Ramos (cell line): ENCODE measurements at regions not wholly inside any gene's neighbourhood (a gene's known extent, or its start where the extent isn't known, plus 50 kb on each side); places are given as distances from the start of the nearest gene placed in this dataset.

ENCODE experiments used
- in situ Hi-C: fragments of 300-500 bp; cut with MboI; formaldehyde crosslinking; loops from one replicate; pipeline ENCODE4 v1.14.3; 2022; ENCODE audit warnings: low sequenced_read_pairs; ENCODE audit not compliant: unreplicated experiment

- in situ Hi-C loops, result no loop called here
Measured at GRCh38 chr12:39062266-39062996, 157.0 kb upstream of the CPNE8 start.

GRCh38 chr12:39061576-39061975 lies 156.2 kb upstream of the CPNE8 start:
- in situ Hi-C loops, result no loop called here

GRCh38 chr12:39048395-39048794 lies 143.0 kb upstream of the CPNE8 start:
- in situ Hi-C loops, result no loop called here

- in situ Hi-C loops, result no loop called here
Measured at GRCh38 chr12:39047539-39048262, 142.3 kb upstream of the CPNE8 start.

- in situ Hi-C loops, result no loop called here
Measured at GRCh38 chr12:39044754-39045153, 139.4 kb upstream of the CPNE8 start.

GRCh38 chr12:39043424-39043822 lies 138.0 kb upstream of the CPNE8 start:
- in situ Hi-C loops, result no loop called here

GRCh38 chr12:39040275-39040674 lies 134.9 kb upstream of the CPNE8 start:
- in situ Hi-C loops, result no loop called here

- in situ Hi-C loops, result no loop called here
Measured at GRCh38 chr12:39037115-39037514, 131.7 kb upstream of the CPNE8 start.

- in situ Hi-C loops, result no loop called here
Measured at GRCh38 chr12:39036105-39036504, 130.7 kb upstream of the CPNE8 start.

GRCh38 chr12:39033782-39034181 lies 128.4 kb upstream of the CPNE8 start:
- in situ Hi-C loops, result no loop called here

GRCh38 chr12:39032448-39032847 lies 127.1 kb upstream of the CPNE8 start:
- in situ Hi-C loops, result no loop called here

GRCh38 chr12:39032034-39032433 lies 126.6 kb upstream of the CPNE8 start:
- in situ Hi-C loops, result no loop called here

GRCh38 chr12:39028382-39028781 lies 123.0 kb upstream of the CPNE8 start:
- in situ Hi-C loops, result no loop called here

- in situ Hi-C loops, result no loop called here
Measured at GRCh38 chr12:39012870-39013269, 107.5 kb upstream of the CPNE8 start.

- in situ Hi-C loops, result no loop called here
Measured at GRCh38 chr12:39011166-39011565, 105.8 kb upstream of the CPNE8 start.

- in situ Hi-C loops, result no loop called here
Measured at GRCh38 chr12:39010406-39010805, 105.0 kb upstream of the CPNE8 start.

GRCh38 chr12:39007619-39008018 lies 102.2 kb upstream of the CPNE8 start:
- in situ Hi-C loops, result no loop called here

GRCh38 chr12:39006286-39006685 lies 100.9 kb upstream of the CPNE8 start:
- in situ Hi-C loops, result no loop called here

GRCh38 chr12:39005671-39006070 lies 100.3 kb upstream of the CPNE8 start:
- in situ Hi-C loops, result no loop called here

GRCh38 chr12:39003541-39004155 lies 98.3 kb upstream of the CPNE8 start:
- in situ Hi-C loops, result no loop called here

GRCh38 chr12:39000370-39000769 lies 95.0 kb upstream of the CPNE8 start:
- in situ Hi-C loops, result no loop called here
